SHP77 (cell line): ENCODE measurements at regions not wholly inside any gene's neighbourhood (a gene's known extent, or its start where the extent isn't known, plus 50 kb on each side); places are given as distances from the start of the nearest gene placed in this dataset.

Experiments used
- DNase-seq, 2 experiments: peaks; one replicate each; lab custom pipeline; 2025; lab: John Stamatoyannopoulos, UW

- no peak for DNase-seq
Observed at GRCh38 chr4:138085736-138086305, 156.3 kb downstream of the SLC7A11 start.

- no peak for DNase-seq
Observed at GRCh38 chr4:138078751-138079520, 163.2 kb downstream of the SLC7A11 start.

DNA sequence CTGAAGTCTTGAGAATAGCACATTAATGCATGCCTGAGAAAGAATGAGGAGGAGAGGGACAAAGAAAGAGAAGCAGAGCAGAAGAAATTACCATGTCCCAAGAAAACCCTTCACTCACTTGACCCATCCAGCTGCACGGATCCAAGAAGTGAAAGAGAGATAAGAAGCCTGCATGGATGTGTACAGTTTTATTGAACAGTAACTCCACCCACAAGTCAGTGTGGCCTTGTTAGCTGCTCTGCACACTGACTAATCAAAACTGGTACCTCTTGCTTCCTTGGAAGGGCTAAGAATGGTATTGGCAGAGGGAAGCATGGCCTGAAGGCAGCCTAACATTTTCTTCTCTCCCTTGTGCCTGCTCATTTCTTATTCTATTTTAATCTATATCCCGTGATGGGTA lies 163.9 kb downstream of the SLC7A11 start:
- no peak for DNase-seq

DNA sequence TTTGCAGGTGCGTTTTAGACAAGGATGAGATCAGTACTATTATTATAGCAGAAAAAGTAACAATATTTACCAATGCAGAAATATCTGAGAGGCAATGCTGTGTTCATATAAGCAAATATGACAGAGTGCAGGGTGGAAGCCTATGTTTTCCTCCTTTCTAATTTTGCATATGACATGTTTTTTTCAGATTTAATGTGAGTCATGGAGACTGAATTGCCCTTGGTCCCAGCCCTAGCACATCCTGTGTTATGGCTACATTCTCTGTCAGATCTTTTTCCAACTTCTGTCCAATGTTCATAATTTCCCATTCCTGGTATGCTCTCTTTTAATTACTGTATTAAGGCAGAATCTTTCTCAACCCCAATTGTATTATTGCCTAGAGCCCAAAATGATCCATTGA lies 165.6 kb downstream of the SLC7A11 start:
- no peak for DNase-seq

DNA sequence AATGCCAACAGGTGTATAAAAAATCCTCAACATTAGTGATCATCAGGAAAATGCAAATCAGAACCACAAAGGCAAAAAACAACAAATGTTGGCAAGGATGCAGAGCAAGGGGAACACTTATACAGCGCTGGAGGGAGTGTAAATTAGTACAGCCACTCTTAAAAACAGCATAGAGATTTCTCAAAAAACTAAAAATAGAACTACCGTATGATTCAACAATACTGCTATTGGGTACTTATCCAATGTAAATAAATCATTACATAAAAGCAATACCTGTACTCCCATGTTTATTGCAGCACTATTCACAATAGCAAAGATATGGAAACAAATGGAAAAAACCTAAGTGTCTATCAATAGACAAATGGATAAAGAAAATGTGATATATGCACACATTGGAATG lies 171.3 kb downstream of the SLC7A11 start:
- DNase-seq, result no peak

GRCh38 chr4:138063581-138063980 lies 178.6 kb downstream of the SLC7A11 start:
- DNase-seq, result no peak

DNA sequence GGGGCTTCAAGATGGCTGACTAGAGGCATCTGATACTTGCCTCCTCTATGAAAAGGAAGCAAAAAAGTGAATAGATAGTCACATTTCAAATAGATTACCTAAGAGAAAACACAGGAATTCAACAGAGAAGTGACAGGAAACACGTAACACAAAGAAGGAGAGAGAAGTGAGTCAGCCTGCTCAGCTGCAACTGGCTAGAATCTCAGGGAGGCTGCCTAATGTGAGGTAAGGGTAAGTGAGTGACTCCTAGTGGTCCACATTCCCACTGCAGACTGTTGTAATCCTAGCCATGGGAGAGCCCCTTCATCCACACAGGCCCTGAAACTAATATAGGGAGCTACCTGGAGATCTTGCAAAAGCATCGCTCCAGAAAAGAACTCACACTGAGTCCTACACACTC lies 179.2 kb downstream of the SLC7A11 start:
- no peak for DNase-seq

- DNase-seq, result no peak
Observed at GRCh38 chr4:138056541-138056940, 185.6 kb downstream of the SLC7A11 start.

GRCh38 chr4:138055890-138056289 lies 186.3 kb downstream of the SLC7A11 start:
- DNase-seq, result no peak

DNA sequence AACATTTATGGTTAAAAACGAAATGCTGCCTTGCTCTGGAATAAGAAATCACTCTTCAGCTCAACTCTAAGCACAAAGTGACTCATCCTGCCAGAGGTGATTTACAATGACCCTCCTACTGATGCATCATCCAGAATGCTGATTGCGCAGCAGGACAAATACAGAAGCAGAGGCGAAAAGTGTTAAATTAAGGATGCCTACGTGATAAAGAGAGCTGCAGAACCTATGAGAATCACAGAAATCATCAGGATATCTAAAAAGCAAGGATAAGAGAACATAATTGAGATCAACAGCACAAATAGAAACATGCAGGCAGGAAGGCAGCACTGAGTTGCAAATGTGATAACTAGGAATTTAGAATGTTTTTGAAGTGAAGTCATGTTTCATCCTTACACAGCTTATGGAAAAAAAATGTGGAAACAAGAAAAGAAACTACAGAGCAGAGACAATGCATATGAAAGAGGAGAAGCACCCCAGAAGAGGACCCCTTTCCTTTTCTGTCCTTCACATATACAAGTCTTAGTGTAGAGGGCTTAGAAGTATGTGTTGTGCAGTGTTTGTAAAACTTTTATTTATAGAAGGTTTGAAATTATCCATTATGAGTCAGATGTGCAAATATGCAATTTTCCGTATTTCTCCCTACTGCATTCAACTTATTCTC lies 188.4 kb downstream of the SLC7A11 start:
- peak in 1 of 2 experiments; percentile 1 for DNase-seq

DNA sequence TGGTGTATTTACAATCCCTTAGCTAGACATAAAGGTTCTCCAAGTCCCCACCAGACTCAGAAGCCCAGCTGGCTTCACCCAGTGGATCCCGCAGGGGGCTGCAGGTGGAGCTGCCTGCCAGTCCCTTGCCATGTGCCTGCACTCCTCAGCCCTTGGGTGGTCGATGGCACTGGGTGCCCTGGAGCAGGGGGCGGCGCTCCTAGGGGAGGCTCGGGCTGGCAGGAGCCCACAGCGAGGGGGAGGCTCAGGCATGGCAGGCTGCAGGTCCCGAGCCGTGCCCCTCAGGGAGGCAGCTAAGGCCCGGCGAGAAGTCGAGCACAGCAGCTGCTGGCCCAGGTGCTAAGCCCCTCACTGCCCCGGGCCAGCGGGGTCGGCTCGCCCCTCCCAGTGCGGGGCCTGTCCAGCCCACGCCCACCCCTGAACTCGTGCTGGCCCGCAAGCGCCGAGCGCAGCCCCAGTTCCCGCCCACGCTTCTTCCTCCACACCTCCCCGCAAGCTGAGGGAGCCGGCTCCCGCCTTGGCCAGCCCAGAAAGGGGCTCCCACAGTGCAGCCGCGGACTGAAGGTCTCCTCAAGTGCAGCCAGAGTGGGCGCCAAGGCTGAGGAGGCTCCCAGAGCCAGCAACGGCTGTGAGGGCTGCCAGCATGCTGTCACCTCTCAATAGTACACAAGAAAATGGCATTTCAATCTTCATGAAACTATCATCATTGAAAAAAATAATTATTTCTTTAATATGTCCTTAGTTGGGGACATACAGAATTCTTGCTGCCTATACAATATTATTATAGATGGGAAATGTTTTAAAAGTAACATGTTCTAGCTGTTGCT lies 189.1 kb downstream of the SLC7A11 start:
- DNase-seq, result no peak

DNA sequence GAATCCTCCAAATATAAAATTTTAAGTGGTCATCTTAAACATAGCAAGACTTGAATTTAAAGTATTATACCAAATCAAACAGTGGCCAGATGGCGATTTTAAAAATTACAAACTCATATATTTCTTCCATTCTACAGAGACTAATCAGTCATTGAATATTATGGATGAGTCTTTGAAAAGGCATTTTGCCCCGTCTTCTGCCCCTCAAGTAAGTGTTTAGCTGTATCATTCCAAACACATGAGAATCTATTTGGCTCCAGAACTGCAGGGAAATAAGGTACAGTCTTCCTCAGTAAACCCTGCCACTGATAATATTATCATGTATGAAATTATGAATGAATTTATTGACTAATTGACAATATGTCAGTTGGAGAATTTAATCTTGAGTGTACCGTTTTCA lies 191.0 kb downstream of the SLC7A11 start:
- DNase-seq, result no peak

DNA sequence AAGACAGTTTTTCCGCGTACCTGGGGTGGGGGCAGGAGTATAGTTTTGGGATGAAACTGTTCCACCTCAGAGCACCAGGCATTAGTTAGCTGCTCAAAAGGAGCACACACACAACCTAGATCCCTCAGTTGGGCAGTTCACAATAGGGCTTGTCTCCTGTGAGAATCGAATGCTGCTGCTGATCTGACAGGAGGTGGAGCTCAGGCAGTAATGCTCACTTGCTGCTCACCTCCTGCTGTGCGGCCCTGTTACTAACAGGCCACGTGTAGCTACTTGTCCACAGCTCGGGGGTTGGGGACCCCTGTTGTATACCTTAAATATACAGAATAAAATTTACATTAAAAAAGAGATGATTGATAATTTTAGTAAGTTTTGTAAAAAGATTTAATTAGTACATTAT lies 191.5 kb downstream of the SLC7A11 start:
- peak in 1 of 2 experiments; percentile 0 for DNase-seq

- DNase-seq, result peak in 1 of 2 experiments; percentile 1
Observed at GRCh38 chr4:138049355-138049754, 192.8 kb downstream of the SLC7A11 start.

GRCh38 chr4:138047290-138047689 lies 194.9 kb downstream of the SLC7A11 start:
- DNase-seq, result no peak

DNA sequence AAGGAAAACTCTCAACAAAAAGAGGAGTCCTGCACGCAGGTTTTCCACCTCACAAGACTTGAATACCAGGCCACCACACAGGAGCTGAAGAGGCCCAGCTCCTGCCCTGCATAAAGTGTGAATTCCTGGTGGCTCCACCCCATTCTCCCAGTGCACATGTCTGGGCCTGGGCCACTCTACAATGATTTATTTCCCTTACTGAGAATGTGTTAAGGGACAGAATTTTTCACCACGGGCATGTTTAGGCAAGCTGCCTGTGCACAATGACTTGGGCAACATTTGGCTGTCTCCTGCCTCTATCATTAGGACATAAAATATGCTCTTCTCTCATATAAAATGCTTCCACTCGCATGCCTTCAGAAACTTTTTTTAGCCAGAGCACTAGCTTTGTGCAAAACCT lies 197.1 kb downstream of the SLC7A11 start:
- DNase-seq, result no peak

GRCh38 chr4:138039010-138039409 lies 203.1 kb downstream of the SLC7A11 start:
- DNase-seq, result no peak

DNA sequence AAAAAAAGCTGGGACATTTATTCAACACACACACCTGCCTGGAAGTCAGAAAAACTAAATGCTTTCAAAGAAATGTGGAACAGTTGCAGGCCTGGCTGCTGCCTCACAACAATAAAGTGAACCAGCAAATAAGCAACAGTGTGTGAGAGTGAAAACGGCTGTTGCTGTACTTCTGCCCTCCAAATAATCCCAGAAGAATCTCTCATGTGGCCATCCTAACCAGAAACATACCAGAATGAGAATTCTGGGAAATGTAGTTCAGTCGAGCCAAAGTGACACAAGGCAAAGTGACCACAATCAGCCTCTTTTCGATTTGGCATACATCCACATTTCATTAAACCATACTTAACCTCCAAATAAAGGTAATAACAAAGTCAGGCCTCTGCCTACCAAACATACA lies 204.5 kb downstream of the SLC7A11 start:
- no peak for DNase-seq

GRCh38 chr4:138035781-138036258 lies 206.3 kb downstream of the SLC7A11 start:
- peak in 1 of 2 experiments; percentile 10 for DNase-seq

- DNase-seq, result no peak
Observed at GRCh38 chr4:138034871-138035270, 207.3 kb downstream of the SLC7A11 start.

GRCh38 chr4:138032222-138032621 lies 209.9 kb downstream of the SLC7A11 start:
- DNase-seq, result no peak

GRCh38 chr4:138030375-138030774 lies 211.8 kb downstream of the SLC7A11 start:
- DNase-seq, result no peak
